Lung (tissue), 11 donors: ENCODE measurements at regions not wholly inside any gene's neighbourhood (a gene's known extent, or its start where the extent isn't known, plus 50 kb on each side); places are given as distances from the start of the nearest gene placed in this dataset.

Source experiments
- ATAC-seq: fragments of 200-7000 bp; cut with Tn5 transposase; one replicate; pipeline ENCODE4 v1.9.1; 2020; ENCODE audit warnings: moderate number of reproducible peaks; ENCODE audit not compliant: insufficient read depth, low FRiP score
- DNase-seq, 3 donors: peaks; one replicate each; pipeline ENCODE4 v3.0.0-alpha.2; 2013 to 2017
- H3K27ac ChIP-seq, 2 donors: one replicate each; pipeline ENCODE4 v1.5.1; 2013; ENCODE audit warnings: mild to moderate bottlenecking in 2 of 2, moderate library complexity in 2 of 2, control low read depth in 1 of 2, inconsistent platforms in 1 of 2, low read depth in 1 of 2, low read length in 1 of 2
- H3K27me3 ChIP-seq, 3 donors: one replicate each; pipeline ENCODE4 v1.5.1; 2013; ENCODE audit warnings: low read length in 2 of 3; ENCODE audit not compliant: control insufficient read depth in 3 of 3, insufficient read depth in 3 of 3
- H3K36me3 ChIP-seq, 4 donors: one replicate each; pipeline ENCODE4 v1.5.1; 2013; ENCODE audit warnings: low read length in 4 of 4, mild to moderate bottlenecking in 1 of 4, moderate library complexity in 1 of 4; ENCODE audit not compliant: control insufficient read depth in 4 of 4, insufficient read depth in 4 of 4
- H3K4me1 ChIP-seq, 5 donors: one replicate each; pipeline ENCODE4 v1.5.1; 2013; ENCODE audit warnings: low read length in 5 of 5, mild to moderate bottlenecking in 2 of 5, moderate library complexity in 1 of 5; ENCODE audit not compliant: control insufficient read depth in 5 of 5, insufficient read depth in 5 of 5
- H3K4me3 ChIP-seq: one replicate; pipeline ENCODE4 v1.5.1; 2013; ENCODE audit warnings: mild to moderate bottlenecking, control low read depth, moderate library complexity
- H3K9ac ChIP-seq, 2 donors: one replicate each; pipeline ENCODE4 v1.5.1; 2013; ENCODE audit warnings: low read length in 2 of 2, control low read depth in 1 of 2; ENCODE audit not compliant: insufficient read depth in 1 of 2
- H3K9me3 ChIP-seq, 4 donors: one replicate each; pipeline ENCODE4 v1.5.1; 2013; ENCODE audit warnings: low read length in 3 of 4, mild to moderate bottlenecking in 1 of 4, moderate library complexity in 1 of 4; ENCODE audit not compliant: control insufficient read depth in 4 of 4, insufficient read depth in 3 of 4
- CTCF ChIP-seq: IDR thresholded peaks from 2 replicates; pipeline ENCODE4 v1.5.1; 2012; ENCODE audit warnings: mild to moderate bottlenecking; ENCODE audit errors: control extremely low read depth, extremely low read depth
- WGBS, 2 donors: extraction: QIAGEN DNeasy Blood & Tissue Kit; methylation state at CpG; one replicate each; pipeline ENCODE4 v1.1.7; 2013; 5-methylcytosine and 5-hydroxymethylcytosine counted together
- donor health status: control.
- donor health status: control.
- donor health status: Bipolar disorder and iron deficiency.
- donor health status: healthy.
- donor health status: DM: yes; HTN: yes; CAD: no.

- WGBS, 2 donors: 82 to 86% methylated on average over 3 of the region's 3 CpGs
- H3K9ac ChIP-seq: no peak overlapping the region
Measured at GRCh38 chr1:213666922-213667321, 320.9 kb upstream of the PROX1 start.

DNA sequence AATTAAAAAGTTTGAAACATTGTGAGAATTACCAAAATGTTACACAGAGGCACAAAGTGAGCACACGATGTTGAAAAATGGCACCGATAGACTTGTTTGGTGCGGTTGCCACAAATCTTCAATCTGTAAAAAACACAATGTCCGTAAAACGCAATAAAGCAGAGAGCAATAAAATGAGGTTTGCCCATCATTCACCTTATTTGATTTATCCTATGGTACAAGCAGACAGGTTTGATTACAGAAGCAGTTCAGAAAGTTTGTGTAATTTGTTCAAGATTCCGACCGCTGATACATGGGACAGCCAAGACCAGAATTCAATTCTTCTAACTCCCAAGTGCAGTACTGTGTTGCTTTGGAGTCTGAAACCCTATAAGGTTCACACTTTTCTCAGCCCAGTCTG lies 318.3 kb upstream of the PROX1 start:
- 96 to 97% methylated on average over 7 of the region's 7 CpGs for WGBS, 2 donors
- H3K4me3 ChIP-seq: no peak overlapping the region
- DNase-seq (no peak), ATAC-seq (no peak)
- no peak for TF ChIP-seq CTCF
- no peaks in the 10 kb centered on the region for H3K36me3 ChIP-seq
- H3K27ac ChIP-seq: no peak overlapping the region
- H3K4me1 ChIP-seq: no peaks in the 10 kb centered on the region
- peaks cover 0 to 4% (median 0%) of the 10 kb centered on the region in 4 donors for H3K9me3 ChIP-seq
- no peaks in the 10 kb centered on the region for H3K27me3 ChIP-seq
- H3K9ac ChIP-seq: no peak overlapping the region

More at GRCh38 chr1:213666922-213667321, 320.9 kb upstream of the PROX1 start:
- H3K9me3 ChIP-seq: peaks cover 0 to 4% (median 0%) of the 10 kb centered on the region in 4 donors
- no peaks in the 10 kb centered on the region for H3K27me3 ChIP-seq
- no peaks in the 10 kb centered on the region for H3K36me3 ChIP-seq
- H3K4me1 ChIP-seq: no peaks in the 10 kb centered on the region
- no peak for ATAC-seq
- no peak overlapping the region for H3K27ac ChIP-seq
- no peak for TF ChIP-seq CTCF
- DNase-seq: no peak
- no peak overlapping the region for H3K4me3 ChIP-seq

DNA sequence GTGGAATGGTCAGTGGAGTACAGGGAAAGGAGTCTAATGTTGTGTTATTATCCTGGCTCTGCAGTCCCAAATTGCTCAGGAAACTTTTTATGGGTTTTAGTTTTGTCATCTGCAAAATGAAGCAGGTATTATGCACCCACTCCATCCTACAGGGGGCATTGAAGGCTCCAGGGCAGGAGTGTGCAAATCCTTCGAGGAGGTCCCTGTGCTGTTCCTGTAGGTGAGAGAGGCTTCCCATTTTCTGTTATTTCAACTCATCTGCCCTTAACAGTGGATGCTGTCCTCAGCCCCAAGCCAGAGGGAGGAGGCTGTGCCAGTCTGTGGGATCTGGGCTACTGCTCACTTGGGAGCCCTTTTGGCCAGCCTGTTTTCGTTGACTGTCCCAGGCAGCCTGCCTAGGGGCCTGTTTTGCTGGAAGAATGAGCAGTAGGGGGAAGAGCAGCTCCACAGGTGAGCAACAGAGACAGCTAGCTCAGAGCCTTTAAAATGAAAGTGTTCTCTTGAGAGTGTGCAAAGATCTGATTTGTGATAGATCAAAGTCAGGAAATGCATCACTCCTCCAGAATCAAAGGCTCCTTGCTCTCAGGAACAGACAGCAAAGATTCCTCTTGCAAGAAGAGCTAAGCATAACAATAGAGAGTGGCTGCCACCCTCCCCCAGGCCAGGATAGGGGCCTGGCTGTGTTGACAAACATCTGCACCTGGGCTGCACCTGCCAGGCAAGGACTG lies 317.6 kb upstream of the PROX1 start:
- TF ChIP-seq CTCF: no peak
- peaks cover 0 to 4% (median 0%) of the 10 kb centered on the region in 4 donors for H3K9me3 ChIP-seq
- H3K36me3 ChIP-seq: no peaks in the 10 kb centered on the region
- H3K27me3 ChIP-seq: no peaks in the 10 kb centered on the region
- no peak overlapping the region for H3K4me3 ChIP-seq
- no peak overlapping the region for H3K9ac ChIP-seq
- H3K27ac ChIP-seq: no peak overlapping the region
- 25 to 59% methylated on average over 2 of the region's 2 CpGs for WGBS, 2 donors
- no peak for ATAC-seq
- no peak for DNase-seq
- no peaks in the 10 kb centered on the region for H3K4me1 ChIP-seq

DNA sequence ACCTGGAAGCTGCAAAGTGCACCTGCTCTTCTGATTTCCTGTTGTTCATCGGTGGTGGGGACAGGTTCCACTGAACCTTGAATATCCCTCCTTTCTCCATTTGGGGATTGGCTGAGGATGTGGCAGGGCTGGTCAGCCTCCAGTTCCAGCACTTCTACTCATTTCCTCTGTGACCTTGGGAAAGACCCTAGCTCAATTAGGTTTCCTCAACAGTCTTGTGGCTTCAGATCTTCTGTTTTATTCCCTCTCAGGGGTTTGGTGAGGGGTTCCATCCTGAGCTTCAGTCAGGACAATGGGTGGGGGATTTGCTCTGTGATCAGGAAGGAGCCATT lies 317.1 kb upstream of the PROX1 start:
- Histone ChIP-seq H3K27me3 (no peaks in the 10 kb centered on the region), H3K9me3 (peaks cover 0 to 4% (median 0%) of the 10 kb centered on the region in 4 donors), H3K4me3 (no peak overlapping the region), H3K36me3 (no peaks in the 10 kb centered on the region), H3K4me1 (no peaks in the 10 kb centered on the region), H3K27ac (no peak overlapping the region), H3K9ac (no peak overlapping the region)
- DNase-seq: no peak
- 27 to 40% methylated on average over 1 of the region's 1 CpG for WGBS, 2 donors
- no peak for ATAC-seq
- TF ChIP-seq CTCF: no peak
